NCI-H345 treated with DMSO at 0.1 percent for 48 hours (cell line): ENCODE measurements at regions not wholly inside any gene's neighbourhood (a gene's known extent, or its start where the extent isn't known, plus 50 kb on each side); places are given as distances from the start of the nearest gene placed in this dataset.

Source experiments
- DNase-seq: peaks from one replicate; lab custom pipeline; 2025; ENCODE audit not compliant: unreplicated experiment; lab: John Stamatoyannopoulos, UW

DNA sequence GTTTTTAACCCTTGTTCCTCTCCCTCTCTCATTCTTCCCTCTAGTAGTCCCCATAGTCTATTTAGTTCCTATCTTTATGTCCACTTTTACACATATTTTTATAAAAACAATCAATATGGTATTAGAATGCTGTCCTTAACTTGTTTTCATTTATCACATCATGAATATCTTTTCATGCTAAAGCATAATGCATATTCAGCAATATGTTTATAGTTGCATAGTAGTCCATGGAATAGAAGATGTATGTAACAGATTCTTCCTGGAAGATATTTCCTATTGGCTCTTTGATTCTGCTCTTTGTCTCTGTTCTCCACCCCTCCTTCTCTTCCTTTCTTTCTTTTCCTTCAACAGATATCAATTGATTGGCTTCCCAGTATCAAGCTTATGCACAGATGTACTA is 1047.1 kb upstream of the TENM4 start:
- no peak for DNase-seq

DNA sequence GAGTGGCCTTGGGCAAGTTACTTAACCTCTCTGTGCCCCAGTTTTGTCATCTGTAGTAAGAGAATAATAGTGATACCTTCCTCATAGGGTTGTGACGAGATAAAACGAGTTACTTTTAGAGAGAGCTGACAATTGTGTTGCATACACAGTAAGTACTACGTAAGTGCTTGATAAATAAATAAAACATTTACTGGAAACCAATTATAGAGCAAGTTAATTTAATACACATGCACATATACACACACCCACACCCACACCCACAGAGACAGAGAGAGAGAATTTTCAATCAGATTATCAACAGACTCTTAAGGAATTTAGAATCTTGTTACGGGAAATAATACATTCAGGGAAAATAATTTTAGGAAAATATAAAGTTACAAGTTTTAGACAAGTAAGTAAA is 1045.8 kb upstream of the TENM4 start:
- DNase-seq, result no peak

DNA sequence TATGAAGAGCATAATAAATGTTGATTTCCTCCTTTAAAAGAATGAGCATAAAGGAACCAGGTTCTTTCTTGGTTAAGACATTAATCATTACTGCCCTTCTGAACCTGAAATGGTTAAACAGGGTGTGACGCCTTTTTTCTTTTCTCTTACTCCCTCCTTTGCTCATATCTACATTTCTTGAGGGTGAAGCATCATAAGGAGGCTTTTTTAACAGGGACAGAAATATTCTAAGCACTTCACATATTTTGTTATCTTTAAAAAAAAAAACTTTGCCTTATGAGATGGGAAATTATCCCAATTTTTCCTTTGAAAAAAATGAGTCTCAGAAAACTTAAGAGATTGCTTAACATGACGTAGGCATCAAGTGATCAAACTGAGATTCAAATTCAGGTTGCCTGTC is 1036.3 kb upstream of the TENM4 start:
- no peak for DNase-seq

DNA sequence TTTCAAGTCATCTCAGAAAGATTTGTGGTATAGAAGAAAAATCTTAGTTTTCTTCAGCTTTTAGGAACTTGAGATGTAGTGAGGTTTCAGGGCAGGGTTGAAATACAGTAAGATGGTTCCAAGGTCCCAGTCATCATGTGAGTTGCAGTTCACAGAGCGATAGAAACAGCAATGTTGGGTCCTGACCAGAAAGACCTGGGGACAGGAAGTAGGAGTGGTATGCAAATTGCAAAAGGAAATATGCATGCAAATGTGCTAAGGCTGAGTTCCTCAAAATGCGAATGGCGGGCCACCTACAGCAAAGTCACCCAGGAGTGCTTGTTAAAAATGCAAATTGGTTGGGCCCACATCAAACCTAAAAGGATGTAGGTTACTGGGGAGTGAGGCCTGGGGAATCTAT is 1032.7 kb upstream of the TENM4 start:
- DNase-seq, result no peak

DNA sequence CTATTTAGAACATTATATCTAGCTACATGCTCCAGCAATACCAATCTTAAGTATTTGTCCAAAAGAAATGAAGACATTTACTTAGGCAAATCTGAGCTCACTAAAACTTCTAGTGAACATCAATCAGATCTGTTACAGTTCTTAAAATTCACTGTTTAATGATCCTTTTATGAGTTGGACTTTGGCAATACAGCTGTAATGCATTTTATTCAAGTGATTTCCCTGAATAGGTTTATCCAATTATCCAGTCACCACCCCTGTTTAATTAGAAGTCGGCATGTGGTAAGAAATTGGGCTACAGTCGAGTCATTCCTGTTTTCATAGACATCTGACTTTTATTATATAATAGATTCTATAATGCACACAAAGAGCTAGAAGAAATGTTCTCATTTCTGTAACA is 1029.0 kb upstream of the TENM4 start:
- no peak for DNase-seq

DNA sequence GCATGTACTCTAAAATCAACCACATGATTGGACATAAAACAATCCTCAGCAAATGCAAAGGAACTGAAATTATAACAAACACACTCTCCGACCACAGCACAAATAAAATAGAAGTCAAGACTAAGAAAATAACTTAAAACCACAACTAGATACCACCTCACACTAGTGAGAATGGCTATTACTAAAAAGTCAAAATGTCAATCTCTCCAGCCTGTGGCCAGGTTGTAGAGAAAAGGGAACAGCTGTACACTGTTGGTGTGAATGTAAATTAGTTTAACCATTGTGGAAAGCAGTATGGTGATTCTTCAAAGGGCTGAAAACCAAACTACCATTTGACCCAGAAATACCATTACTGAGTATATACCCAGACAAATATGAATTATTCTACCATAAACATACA is 1025.7 kb upstream of the TENM4 start:
- no peak for DNase-seq

DNA sequence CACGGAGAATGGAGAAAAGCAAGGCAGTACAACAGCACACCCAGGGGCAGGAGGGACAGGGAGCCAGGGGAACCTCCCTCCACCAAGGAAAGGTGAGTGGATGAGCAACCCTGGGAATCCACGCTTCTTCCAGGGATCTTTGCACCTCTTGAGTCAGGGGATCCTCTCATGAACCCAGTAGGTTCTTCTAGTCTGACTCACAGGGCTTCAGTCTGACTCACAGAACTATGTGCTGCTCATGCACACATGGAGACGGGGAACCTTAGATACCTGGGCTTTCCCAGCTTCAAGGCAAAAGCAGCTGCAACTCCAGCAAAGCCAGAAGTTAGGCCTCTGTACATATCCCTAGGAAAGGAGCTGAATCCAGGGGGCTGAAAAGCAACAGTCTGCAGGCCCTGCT is 1021.4 kb upstream of the TENM4 start:
- DNase-seq, result no peak

DNA sequence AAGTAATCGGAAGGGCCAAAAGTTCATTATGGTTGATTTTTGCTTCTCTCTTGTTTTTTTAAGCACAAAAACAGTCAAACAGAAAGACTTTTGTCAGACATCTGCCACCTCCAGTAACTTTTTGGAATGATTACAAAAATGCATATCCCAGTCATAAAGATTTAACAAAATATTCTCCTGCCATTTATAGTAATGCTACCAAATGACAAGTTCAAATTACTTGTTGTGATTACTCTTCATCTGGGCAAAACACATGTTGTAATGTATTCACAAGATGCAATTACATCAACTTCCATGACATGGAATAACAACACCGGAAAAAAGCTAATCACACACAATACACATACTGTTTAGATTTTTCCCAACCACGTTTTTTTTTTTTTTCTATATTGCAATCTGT is 1017.5 kb upstream of the TENM4 start:
- DNase-seq, result no peak

DNA sequence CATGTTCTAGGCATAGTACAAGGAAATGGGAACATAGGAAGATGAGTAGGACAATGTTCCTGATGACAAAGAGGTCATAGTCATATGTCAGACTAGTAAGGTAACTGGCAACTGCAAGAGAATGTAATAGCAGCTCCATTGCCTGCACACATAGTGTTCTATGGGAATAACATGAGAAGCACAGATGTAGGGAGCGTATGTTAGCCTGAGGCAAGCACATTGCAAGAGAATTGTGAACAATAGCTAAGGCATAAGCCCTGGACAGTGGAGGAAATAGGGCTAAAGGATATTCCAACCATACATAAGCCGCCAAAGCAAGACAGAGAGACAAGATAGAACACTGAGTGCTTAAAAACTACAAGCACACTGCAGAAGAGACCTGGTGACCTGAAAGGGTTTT is 1017.0 kb upstream of the TENM4 start:
- no peak for DNase-seq

DNA sequence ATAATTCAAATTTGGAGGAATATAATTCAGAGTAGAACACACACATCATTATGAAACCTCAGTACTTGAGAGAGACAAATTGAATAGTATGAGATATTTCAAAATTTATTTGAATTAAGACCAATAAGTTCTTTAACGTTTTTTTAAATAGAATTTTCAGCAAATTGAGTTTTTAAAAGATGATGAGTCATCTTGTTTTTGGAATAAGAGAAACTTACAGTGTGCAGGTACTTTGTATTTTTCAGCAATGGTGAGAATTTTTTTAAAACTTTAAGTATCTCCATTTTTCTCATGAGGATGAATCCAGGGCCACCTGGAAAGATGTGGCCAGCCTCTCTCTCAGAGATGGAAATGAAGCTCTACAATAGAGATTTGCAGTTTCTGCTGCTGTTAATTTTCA is 1015.0 kb upstream of the TENM4 start:
- no peak for DNase-seq

DNA sequence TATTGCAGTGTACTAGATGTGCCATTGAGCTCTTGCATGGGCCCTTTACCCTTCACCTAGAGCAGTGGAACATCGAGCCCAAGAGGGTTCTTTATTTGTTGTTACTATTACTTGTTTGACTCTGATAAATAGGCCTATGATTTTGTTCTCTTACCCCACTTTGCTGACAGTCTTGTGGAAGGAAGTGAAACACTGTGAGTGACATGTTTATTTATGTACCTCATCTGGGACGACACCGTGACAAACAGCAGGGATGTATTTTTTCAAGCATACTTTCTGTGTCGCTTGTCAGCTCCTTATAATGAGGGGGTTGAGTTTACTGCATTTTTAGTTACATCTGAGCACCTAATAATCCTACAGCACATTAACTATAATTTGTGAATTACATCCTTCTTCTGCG is 1010.3 kb upstream of the TENM4 start:
- DNase-seq, result no peak

DNA sequence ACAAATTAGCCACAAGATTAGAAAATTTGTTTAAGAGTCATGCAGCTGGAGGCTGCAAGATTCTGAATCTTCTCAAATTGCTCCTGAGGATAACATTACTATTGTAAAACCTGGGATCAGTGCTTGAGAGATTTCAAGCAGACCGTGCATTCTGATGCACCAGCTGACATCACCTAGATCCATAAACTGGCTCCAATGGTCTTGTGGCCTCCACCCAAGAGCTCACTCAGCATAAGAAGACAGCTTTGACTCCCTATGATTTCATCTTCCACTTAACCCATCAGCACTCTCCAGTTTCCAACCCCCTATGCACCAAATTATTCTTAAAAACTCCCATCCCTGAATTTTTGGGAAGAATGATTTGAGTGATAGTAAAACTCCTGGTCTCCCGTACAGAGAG is 1007.9 kb upstream of the TENM4 start:
- DNase-seq, result no peak

DNA sequence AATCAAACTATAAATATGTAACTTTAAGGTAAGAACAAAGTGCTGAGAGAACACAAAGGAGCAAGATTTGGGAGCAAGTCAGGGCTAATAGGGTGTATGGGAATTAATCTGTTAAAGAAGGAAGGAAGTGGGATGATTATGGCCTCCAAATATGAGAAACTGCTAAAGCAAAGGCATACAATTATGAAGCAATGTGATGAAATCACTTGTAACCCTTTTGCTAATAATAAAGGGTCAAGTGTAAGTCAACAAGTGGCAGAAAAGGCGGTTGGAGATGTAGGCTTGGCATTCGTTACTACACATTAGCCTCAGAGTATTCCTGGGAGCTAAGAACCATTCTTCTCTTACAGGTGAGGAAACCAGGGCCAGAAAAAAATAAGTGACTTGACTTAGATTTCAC is 1002.3 kb upstream of the TENM4 start:
- DNase-seq, result no peak

DNA sequence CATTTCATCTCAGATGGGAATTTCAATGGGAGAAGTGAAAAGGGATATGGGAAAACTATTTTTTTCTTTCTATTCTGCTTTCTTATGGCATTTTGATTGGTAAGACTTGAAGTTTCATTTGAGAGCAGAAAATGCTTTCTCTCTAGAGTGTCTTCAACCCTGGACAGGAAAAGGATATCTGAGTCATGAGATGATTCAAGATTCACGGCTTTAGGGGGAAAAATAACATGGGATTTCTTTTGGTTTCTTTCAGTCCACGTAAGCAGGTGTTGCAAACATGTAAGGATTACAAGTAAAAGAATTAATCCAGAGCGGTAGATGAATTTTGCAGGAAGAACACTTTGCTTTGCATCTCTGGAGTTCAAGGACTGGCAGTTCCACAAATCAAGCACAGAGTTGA is 1001.0 kb upstream of the TENM4 start:
- DNase-seq, result no peak

DNA sequence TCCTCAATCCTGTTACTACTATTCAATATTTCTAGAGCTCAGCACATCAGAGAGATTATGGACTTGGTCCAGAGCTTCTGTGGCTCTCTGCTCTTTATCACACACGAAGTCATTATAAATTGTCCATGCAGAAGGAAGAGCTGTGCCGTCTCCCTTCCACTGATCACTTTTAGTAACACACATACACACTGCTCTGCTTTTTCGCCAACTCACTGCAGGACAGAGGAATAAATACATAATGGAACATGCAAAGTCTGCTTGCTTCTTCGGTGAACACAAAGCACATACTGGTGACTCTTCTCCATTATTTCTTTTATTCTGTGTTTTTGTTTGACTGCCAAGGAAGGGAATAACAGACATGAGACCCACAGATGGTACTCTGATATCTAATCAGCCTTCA is 1000.0 kb upstream of the TENM4 start:
- DNase-seq, result no peak

DNA sequence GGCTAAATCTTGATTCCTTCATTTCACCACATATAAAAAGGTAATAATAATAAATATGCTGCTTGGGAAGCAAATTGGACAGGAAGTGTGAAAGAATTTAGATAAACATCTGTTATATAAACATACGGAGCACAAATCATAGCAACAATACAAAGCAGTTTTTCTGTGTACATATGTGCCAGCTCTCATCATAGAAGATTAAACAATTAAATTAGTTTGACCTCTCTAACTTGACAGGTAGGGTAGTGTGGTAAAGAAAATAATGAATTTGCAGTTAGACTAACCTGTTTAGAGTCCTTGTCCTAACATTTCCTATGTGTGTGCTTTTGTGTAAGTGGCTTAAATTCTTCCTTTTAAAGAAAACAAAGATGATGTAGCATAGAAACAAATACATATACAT is 995.7 kb upstream of the TENM4 start:
- DNase-seq, result no peak

DNA sequence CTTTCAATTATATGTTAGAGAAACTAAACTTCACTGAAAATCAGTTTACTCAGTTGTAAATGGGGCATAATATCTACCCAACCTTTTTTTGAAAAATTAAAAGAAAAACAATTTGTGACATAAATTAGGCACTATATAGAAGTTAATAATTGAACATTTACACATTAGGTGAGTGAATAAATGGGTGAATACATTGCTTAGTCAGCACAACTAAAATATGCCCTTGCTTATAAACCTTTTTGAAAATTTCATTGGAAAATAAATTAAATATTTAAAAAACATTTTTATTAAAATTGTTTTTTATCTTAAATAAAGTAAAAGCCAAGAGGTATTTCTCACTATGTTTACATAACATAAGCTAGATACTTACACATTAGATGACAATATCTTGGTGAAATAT is 994.5 kb upstream of the TENM4 start:
- DNase-seq, result no peak

DNA sequence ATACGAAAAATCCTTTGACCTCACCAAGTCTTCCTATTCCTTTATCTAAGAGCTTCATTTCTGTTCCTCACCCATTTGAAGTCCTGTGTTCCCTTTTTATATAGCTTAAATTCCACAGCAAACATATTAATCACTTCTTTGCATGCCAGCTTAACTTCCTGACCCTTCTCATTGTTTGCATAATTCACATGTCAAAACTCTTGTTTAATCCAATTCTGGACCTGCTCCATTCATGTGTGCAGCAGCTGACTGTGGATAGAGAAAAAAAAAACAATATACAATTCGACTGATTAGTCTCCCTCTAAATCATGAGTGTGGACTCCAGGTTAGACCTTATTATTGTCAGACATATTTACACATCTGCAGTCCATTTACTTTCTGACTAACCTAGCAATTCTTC is 991.2 kb upstream of the TENM4 start:
- DNase-seq, result no peak

DNA sequence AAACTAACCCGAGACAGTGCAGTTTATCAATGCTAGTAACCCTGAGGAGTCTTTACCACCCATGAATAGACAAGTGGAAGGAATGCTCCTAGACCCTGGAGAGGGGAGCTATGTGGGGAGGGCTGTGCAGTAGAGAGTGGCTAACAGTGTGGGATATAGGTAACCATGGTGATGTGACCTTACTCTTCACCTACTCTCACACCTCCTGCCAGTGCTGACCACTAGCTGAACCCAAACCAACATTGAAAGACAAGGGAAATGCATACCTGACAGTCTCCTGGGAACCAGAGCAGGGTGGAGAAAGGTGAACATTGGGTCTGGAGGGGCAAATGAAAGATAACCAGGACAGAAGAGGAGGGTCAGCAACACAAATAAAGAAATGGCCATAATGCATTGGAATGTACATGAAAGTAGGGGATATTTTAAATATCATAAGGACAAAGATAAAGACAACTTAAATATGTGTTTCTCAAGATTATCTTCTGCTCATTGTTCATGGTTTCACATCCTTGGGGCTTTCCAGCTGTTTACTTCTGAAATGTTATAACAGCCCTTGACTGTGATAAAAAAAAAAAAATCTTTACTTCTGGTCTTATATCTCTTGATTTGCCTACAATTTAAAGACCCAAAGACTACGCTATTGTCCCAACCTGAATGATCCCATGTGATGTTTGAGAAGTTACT is 983.3 kb upstream of the TENM4 start:
- DNase-seq, result no peak

DNA sequence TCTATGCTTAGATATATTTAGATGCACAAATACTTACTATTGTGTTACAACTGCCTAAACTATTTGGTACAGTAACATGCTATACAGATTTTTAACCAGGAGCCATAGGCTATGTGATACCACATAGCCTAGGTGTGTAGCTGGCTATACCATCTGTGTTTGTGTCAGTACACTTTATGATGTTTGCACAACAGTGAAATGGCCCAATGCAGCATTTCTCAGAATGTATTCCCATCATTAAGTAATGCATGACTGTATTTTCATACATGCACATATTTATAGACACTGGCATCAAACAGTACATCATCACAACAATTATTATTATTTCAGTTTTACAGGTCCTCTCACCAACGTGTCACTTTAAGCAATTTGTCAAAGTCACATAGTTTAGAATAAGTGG is 979.5 kb upstream of the TENM4 start:
- no peak for DNase-seq

DNA sequence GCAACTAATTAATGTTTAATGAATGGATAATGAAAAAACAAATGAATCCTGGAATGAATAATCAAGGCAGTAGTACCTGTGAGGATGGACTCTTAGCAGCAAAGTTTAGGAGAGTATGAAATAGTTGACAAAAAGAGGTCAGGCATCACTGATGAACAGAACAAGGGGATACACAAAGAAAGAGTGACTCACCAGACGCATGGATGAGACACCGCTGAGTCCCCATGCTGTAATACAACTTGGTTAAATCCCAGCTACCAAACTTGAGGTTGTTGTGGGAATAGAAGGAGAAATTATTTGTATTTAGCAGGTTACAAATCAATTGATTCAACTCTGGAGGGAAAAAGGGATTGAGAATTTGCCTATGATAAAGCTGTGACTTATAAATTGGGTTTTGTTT is 976.9 kb upstream of the TENM4 start:
- no peak for DNase-seq

DNA sequence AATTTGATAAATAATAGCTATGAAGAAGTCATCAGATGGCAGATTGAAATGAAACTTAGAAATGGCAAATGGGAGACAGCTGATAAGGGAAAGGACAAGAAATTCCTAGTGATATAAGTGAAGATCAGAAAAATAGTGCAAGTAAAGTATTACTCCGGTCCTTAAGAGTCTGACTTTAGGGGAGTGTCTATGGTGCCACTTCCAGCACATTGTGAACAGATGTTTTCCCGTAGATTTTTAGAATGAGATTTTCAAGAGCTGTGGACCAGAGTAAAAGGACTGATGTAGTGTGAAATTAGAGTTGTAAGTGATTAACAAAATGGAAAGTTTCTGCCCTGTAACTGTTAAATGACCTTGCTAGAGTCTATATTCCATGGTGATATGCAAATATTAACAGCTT is 974.8 kb upstream of the TENM4 start:
- DNase-seq, result no peak
